Parathyroid adenoma (tissue), 2 donors: ENCODE measurements at regions not wholly inside any gene's neighbourhood (a gene's known extent, or its start where the extent isn't known, plus 50 kb on each side); places are given as distances from the start of the nearest gene placed in this dataset.

Source experiments
- H2AFZ ChIP-seq: fragments of 300-600 bp; sonication (generic); one replicate; pipeline ENCODE4 v1.7.0; 2017; ENCODE audit warnings: antibody characterized with exemption, mild to moderate bottlenecking
- H3K27ac ChIP-seq: fragments of 300-600 bp; sonication (generic); one replicate; pipeline ENCODE4 v1.7.0; 2017
- H3K27me3 ChIP-seq: fragments of 300-600 bp; sonication (generic); one replicate; pipeline ENCODE4 v1.7.0; 2017; ENCODE audit warnings: low read length; ENCODE audit not compliant: control insufficient read depth, insufficient read depth
- H3K36me3 ChIP-seq: fragments of 300-600 bp; sonication (generic); one replicate; pipeline ENCODE4 v1.7.0; 2017; ENCODE audit warnings: low read length; ENCODE audit not compliant: control insufficient read depth, insufficient read depth
- H3K4me1 ChIP-seq: fragments of 300-600 bp; sonication (generic); one replicate; pipeline ENCODE4 v1.7.0; 2017; ENCODE audit warnings: control low read depth
- H3K4me2 ChIP-seq: fragments of 300-600 bp; sonication (generic); one replicate; pipeline ENCODE4 v1.7.0; 2017; ENCODE audit warnings: low read length
- H3K4me3 ChIP-seq: fragments of 300-600 bp; sonication (generic); one replicate; pipeline ENCODE4 v1.7.0; 2017; ENCODE audit warnings: low read depth, low read length
- H3K79me2 ChIP-seq: fragments of 300-600 bp; sonication (generic); one replicate; pipeline ENCODE4 v1.7.0; 2017; ENCODE audit warnings: control low read depth
- H3K9ac ChIP-seq: fragments of 300-600 bp; sonication (generic); one replicate; pipeline ENCODE4 v1.7.0; 2017; ENCODE audit warnings: mild to moderate bottlenecking
- H3K9me3 ChIP-seq: fragments of 300-600 bp; sonication (generic); one replicate; pipeline ENCODE4 v1.7.0; 2017; ENCODE audit warnings: low read length; ENCODE audit not compliant: control insufficient read depth
- CTCF ChIP-seq: fragments of 300-600 bp; sonication (generic); IDR thresholded peaks from one replicate; pipeline ENCODE4 v1.7.0; 2017; ENCODE audit warnings: antibody characterized with exemption, mild to moderate bottlenecking
- donor health status: primary hyperparathyroidism.

DNA sequence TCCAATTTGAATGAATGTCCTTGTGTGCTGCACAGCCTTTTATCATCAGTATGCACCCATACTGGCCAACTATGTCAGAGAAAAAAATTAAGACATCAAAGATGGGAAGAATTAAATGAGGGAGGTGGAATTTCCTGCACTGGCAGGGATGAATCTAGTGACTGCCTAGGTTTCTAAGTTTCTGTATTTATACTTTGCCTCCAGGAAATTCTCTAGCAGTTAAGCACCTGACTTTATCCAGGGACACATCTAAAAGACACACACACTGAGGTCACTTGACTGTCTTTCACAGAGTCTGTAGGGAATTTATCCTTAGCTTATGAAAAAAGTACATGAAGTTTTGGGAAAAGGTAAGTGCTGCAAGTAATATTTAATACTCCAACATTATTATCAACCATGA is 636.5 kb upstream of the PTCHD4 start:
- H3K4me1 ChIP-seq, result no peaks in the 10 kb centered on the region
- no peak overlapping the region for H3K9ac ChIP-seq
- H3K36me3 ChIP-seq, result no peaks in the 10 kb centered on the region
- TF ChIP-seq CTCF, result no peak
- H3K27ac ChIP-seq, result no peak overlapping the region
- no peak overlapping the region for H3K4me2 ChIP-seq
- H3K4me3 ChIP-seq, result no peak overlapping the region
- H3K27me3 ChIP-seq, result no peaks in the 10 kb centered on the region
- no peak overlapping the region for H2AFZ ChIP-seq
- H3K9me3 ChIP-seq, result no peaks in the 10 kb centered on the region
- no peaks in the 10 kb centered on the region for H3K79me2 ChIP-seq

DNA sequence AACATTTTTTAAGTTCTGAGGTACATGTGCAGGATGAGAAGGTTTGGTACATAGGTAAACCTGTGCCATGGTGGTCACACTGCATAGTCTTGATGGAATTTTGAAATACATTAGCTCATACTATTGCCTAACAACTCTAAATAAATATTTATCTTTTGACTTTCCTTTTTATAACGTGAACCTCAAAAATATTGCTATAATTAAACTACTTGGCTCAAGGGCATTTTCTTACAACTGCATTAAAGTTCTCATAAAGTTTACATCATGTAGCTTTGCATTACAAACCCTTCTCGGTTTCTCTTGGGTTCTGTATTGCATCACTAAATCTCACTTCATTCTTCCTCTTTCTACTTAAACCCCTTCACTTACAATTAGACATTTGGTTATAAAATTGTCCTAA is 636.0 kb upstream of the PTCHD4 start:
- Histone ChIP-seq H3K4me3 (no peak overlapping the region), H3K9me3 (no peaks in the 10 kb centered on the region), H3K27ac (no peak overlapping the region), H3K9ac (no peak overlapping the region), H2AFZ (no peak overlapping the region), H3K4me1 (no peaks in the 10 kb centered on the region), H3K4me2 (no peak overlapping the region), H3K27me3 (no peaks in the 10 kb centered on the region), H3K36me3 (no peaks in the 10 kb centered on the region), H3K79me2 (no peaks in the 10 kb centered on the region)
- no peak for TF ChIP-seq CTCF

DNA sequence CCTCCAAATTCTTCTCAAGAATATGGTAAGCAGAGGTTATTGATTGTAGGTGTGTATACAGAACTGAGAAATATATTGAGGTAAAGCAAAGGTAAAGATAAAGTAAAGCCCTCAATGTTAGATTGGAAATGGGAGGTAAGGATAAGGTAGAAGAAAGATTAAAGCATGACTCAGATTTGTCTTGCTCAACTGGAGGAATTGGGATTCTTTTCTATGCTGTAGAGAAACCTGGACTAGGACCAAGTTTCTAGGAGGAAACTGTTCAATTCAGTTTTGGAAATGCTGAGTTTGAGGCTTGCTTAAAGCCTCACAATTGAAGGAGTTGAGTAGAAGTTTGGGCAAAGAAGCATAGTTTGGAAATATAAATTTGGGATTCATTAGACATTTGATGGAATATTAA is 634.0 kb upstream of the PTCHD4 start:
- Histone ChIP-seq H3K27me3 (no peaks in the 10 kb centered on the region), H3K27ac (no peak overlapping the region), H3K79me2 (no peaks in the 10 kb centered on the region), H2AFZ (no peak overlapping the region), H3K4me1 (no peaks in the 10 kb centered on the region), H3K36me3 (no peaks in the 10 kb centered on the region), H3K4me2 (no peak overlapping the region), H3K9me3 (no peaks in the 10 kb centered on the region), H3K4me3 (no peak overlapping the region), H3K9ac (no peak overlapping the region)
- TF ChIP-seq CTCF, result no peak

DNA sequence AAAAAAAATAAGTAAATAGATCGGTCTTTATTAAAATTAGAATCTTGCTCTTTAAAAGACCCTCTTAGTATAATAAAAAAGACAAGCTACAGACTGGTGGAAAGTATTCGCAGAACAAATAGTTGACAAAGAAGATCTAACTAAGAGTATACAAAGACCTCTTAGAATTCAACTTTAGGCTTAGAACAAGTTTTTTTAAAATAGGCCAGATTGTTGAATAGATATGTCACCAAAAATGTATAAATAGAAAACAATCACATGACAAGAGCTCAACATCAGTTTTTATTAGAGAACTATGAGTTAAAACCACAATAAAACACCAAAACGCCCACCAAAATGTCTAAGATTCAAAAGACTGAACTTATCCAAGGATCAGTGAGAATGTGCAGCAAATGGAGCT is 632.7 kb upstream of the PTCHD4 start:
- H3K4me2 ChIP-seq, result no peak overlapping the region
- no peak overlapping the region for H3K9ac ChIP-seq
- no peak overlapping the region for H3K27ac ChIP-seq

More for the DNA sequence above, 632.7 kb upstream of the PTCHD4 start:
- Histone ChIP-seq H3K4me1 (no peaks in the 10 kb centered on the region), H2AFZ (no peak overlapping the region), H3K27me3 (no peaks in the 10 kb centered on the region), H3K36me3 (no peaks in the 10 kb centered on the region), H3K4me3 (no peak overlapping the region), H3K9me3 (no peaks in the 10 kb centered on the region), H3K79me2 (no peaks in the 10 kb centered on the region)
- TF ChIP-seq CTCF, result no peak
